GM10266 (cell line): ENCODE measurements at regions not wholly inside any gene's neighbourhood (a gene's known extent, or its start where the extent isn't known, plus 50 kb on each side); places are given as distances from the start of the nearest gene placed in this dataset.

Experiments
- DNase-seq: peaks from one replicate; pipeline ENCODE4 v3.0.0; 2012; ENCODE audit errors: extremely low spot score
- TF ChIP-seq, protein P1 (sequence below): IDR thresholded peaks from 2 replicates; pipeline ENCODE4 v1.5.1; 2012; ENCODE audit warnings: mild to moderate bottlenecking, low read depth; ENCODE audit not compliant: control insufficient read depth, insufficient read depth; ENCODE audit errors: missing control alignments

DNA sequence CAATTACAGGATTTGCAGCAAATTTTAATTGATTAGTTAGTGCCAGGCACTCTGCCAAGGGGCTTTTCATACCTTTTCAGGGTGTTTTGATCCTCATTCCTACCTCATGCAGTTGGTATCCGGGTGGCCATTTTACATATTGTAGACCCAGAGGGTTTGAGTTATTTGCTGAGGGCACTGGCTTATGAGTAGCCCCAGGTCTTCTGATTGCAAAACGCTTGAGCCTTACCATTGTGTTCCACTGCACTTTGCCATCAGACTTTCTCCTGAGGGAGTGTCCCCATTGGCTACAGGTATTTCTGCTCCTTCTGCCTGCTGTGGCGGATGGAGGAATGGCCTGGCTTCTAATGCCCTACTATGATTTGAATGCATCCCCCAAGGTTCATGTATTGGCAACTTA, 257.8 kb upstream of the CRY1 start:
- TF ChIP-seq, protein P1, sequence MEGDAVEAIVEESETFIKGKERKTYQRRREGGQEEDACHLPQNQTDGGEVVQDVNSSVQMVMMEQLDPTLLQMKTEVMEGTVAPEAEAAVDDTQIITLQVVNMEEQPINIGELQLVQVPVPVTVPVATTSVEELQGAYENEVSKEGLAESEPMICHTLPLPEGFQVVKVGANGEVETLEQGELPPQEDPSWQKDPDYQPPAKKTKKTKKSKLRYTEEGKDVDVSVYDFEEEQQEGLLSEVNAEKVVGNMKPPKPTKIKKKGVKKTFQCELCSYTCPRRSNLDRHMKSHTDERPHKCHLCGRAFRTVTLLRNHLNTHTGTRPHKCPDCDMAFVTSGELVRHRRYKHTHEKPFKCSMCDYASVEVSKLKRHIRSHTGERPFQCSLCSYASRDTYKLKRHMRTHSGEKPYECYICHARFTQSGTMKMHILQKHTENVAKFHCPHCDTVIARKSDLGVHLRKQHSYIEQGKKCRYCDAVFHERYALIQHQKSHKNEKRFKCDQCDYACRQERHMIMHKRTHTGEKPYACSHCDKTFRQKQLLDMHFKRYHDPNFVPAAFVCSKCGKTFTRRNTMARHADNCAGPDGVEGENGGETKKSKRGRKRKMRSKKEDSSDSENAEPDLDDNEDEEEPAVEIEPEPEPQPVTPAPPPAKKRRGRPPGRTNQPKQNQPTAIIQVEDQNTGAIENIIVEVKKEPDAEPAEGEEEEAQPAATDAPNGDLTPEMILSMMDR = no peak
- DNase-seq = no peak

DNA sequence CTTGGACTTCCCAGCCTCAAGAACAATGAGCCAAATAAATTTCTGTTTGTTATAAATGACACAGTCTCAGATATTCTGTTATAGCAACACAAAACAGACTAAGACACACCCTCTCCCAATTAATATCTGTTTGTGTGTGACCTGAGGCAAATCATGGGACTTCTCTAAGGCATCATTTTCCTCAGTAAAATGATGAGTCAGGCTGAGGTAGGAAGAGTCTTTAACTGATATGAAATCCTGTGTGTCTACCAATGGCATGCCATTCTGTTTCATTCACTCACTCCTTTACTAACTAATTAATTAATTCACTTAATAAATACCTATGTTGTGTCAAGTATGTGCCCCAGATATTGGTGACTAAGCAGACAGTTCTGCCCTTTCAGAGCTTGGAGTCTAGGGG, 258.4 kb upstream of the CRY1 start:
- DNase-seq = no peak
- TF ChIP-seq, protein P1 = no peak

DNA sequence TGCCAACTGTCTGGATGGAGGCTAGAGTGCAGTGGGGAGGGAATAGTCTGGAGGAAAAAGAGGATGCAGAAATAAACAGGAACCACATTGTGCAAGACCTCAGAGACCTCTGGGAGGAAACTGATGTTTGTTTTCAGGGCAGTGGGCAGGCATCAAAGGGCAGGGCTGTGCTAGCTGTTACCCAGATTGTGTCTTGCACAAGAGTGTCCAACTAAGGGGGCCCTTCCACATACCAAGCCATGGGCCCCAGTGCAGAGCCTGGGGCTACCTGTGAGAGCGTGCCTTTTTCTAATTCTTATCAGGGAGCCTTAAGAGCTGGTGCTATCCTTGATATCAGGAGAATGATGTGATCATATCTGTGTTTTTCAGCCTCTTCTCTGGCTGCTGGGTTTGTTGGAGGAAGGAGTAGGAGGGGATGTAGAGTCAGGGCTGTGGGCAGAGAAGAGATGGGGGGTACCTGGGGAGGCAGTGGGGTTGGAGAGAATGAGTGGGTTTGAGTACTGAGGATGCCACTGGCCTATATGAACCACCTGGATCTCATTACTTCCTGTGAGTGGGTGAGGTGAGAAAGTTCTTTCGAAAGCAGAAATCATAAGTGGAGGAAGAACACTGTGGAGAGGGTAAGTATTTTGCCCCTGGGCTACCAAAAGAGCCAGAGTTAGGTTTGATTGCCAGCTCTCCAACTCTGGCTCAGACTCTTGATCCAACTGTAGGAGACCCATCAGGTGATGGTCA, 259.2 kb upstream of the CRY1 start:
- no peak for DNase-seq
- TF ChIP-seq, protein P1 = no peak

DNA sequence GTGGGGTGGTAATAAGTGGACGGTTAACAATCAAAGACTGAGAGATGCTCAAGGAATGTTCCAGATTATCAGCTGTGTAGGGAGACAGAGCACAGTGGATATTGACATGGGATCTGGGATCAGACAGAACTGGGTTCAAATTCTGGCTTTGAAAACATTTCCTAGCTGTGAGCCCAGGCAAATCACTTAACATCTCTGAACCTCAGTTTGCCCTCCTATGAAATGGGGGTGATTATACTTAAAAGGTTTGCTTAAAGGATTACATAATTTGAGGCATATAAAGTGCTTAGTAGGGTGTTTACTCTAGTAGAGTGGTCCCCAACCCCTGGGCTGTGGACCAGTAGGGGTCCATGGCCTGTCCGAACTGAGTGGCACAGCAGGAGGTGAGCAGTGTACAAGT, 260.0 kb upstream of the CRY1 start:
- TF ChIP-seq, protein P1 = no peak
- DNase-seq = no peak

DNA sequence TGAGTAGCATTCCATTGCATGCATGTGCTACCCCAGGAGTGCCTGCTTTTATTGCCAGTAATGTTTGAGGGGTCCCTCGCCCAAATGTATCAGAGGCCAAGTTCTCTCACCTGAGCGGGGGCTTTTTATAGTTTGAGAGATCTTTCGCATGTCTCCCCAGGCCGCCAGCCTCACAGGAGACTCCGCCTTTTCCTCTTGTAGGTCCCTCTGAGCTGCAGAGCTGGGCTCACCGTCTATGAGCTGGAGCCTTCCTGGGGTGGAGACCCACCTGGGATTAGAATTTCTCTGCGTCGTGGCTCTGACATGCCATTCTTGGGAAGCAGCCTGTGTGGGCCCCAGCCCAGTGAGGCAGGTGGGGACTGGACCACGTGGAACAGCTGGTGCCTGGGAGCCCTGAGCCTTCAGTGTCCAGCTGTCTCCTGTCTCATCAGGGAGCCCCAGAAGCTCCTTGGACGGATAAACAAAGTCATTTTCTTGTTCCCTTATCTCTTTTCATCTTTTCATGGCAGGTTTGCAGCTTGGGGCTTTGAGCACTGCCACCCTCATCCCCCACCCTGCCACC, 261.7 kb upstream of the CRY1 start:
- TF ChIP-seq, protein P1 = no peak

DNA sequence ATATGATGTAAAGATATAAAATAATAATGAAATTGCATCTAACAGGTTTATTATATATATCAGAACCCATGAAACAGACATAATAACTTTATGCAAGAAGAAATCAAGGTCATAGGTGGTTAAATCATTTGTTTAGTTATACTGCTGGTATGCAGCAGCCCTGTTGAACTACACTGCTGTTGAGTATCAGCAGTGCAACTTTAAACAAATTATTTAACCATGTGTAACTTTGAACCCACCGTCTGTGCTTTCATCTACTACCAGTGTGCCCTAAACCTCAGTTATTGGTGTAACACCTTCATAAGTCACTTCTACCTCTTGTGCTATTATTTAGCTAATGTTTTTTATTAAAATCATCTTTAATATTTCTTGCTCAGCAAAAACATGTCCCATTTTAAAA, 262.3 kb upstream of the CRY1 start:
- TF ChIP-seq, protein P1 = no peak
- no peak for DNase-seq

More for the DNA sequence above, 261.7 kb upstream of the CRY1 start:
- no peak for DNase-seq

DNA sequence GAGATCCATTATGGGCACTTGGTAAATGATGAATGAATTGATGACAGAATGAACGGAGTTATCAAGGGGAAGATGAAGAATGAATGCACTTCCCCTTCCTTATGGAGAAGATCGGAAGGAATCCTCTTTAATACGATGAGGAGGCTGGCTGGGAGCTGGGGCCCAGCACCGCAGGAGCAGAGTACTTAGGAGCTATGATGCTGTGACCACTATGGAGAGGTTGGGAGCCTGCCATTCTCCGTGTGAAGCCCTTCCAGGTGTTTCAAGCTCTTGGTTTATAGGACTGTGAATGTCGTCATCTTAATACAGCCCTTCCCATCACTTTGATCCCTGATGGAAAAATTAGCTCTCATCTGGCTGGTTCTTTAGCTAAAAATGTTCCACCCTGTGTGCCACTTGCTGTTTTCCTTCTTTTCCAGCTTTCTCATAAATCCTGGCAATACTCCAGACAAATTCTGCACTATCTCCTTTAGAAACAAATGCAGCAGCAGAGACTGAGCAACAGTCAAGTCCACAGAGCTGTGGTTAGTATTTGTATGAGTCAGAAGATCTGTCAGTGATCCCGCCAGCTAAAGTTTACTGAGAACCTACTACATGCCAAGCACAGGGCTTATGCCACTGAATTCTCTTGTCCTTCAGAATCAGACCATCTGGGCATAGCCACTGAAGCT, 263.1 kb upstream of the CRY1 start:
- TF ChIP-seq, protein P1 = no peak
- DNase-seq = no peak
